HG03520 (cell line): ENCODE measurements at regions not wholly inside any gene's neighbourhood (a gene's known extent, or its start where the extent isn't known, plus 50 kb on each side); places are given as distances from the start of the nearest gene placed in this dataset.
"Not testable (repeated sequence)": the region's sequence is repeated elsewhere in the genome, so short reads cannot be mapped to it uniquely, and the experiment has no call there.

Source experiments
- ATAC-seq: cut with Tn5 transposase; IDR thresholded peaks from one replicate; pipeline ENCODE4 v1.9.1; 2021; ENCODE audit warnings: mild to moderate bottlenecking, moderate library complexity; ENCODE audit not compliant: unreplicated experiment

DNA sequence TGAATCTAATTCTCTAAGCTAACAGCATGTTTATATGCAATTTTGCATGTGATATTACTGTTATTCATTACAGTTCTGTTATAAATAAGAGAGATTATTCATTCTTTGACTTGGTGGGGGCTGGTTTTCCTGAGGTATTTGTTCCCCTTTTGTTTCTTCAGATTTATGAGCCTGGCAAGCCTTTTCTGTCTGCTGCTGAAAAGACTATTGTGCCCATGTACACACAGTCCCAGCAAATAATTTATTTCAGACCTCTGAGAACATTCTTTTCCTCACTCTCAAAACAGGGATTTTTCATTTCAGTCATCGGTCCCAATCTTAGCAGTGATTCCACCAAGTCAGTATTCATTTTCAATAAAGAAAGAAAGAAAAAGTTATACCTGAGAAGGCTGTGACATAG, 716.8 kb downstream of the NSUN3 start:
- no peak for ATAC-seq

DNA sequence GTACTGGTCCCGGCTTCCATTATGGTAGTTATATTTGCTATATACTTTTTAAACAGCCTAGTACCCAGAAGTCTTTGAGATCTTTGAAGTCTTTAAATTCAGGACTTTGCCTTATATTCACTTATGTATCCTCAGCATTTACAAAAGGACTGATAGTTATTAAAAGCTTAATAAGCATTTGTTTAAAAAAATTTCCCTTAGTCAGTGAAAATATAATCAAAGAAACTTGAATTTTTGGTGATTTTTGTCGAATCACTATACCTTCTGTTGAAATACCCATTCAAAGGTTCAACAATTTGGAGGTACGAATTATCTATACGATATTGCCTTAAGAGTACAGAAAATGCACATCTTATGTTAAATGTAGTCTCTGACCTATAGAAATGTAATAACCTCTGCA, 721.4 kb downstream of the NSUN3 start:
- no peak for ATAC-seq

DNA sequence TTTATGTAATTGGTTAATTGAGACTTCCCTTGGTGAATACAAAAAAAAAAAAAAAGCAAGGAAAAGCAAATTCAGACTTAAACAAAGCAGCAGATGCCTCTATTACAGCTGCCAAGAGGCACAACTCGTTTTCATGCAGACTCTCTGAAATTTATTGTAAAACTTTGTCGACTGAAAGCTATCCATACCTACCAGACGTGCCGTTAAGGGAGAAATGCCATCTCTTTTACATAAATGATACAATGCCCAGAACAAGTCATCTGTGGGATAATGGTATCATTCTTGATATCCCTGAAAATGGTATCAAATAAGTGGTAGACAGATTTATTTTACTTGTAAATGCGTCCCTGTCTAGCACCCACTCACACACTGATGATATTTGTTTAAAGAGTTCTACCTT, 724.2 kb downstream of the NSUN3 start:
- ATAC-seq = no peak

DNA sequence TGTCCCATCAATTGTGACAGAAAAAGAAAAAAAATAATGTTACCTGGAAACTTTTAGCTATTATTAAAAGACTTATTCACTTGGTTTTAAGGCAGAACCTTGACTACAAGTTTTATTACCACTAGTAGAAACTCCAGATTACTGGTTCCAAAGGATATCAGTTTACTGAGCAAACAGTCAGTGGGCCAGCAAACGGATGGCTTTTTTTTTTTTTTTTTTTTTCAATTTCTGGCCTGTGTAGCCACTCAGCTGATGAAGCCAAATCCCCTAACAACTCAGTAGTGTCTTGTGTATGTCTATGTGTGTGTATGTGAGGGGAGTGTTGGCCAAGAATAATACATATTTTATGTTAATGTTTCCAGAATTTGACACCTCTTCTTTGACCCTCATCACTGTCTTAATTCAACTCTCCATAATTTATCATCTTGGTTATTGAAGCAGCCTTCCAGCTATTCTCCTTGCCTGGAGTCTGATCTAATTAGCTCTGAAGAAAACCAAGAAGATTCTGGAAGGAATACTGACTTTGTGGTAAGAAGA, 724.9 kb downstream of the NSUN3 start:
- no peak for ATAC-seq

DNA sequence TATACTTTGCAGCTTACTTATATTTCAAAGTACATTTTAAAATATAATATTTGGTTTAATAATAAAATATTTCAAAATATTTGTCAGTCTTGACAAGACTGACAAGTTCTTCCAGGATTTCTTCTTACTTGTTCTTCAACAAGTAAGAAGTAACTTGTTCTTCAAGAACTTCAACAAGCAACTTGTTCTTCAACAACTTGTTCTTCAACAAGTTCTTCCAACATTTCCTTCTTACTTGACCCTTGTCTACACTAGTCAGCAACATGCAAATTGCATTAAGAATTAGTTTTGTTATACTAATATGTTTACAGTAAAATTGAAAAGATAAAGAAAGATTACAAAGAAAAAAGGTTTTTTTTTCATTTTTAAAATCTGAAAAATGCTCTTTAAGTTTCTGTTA, 731.7 kb downstream of the NSUN3 start:
- ATAC-seq = no peak

DNA sequence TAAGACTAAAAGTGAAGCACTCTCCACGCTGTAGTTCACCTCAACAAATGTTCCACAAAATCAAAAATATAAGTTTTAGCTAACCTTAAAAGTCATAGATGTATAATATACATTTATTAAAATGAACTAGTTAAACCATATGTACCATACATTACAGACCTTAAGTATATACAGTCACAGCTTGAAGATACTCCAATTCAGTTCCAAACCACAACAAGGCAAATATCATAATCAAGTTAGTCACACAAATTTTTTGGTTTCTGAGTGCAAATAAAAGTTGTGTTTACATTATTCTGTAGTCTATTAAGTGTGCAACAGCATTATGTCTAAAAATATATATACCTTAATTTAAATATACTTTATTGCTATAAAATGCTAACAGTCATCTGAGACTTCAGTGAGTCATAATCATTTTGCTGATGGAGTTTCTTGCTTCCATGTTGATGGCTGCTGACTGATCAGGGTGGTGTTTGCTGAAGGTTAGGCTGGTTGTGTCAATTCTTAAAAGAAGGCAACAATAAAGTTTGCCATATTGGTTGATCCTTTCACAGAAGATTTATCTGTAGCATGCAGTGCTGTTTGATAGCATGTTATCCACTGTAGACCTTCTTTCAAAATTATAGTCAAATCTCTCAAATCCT, 736.7 kb downstream of the NSUN3 start:
- no peak for ATAC-seq

DNA sequence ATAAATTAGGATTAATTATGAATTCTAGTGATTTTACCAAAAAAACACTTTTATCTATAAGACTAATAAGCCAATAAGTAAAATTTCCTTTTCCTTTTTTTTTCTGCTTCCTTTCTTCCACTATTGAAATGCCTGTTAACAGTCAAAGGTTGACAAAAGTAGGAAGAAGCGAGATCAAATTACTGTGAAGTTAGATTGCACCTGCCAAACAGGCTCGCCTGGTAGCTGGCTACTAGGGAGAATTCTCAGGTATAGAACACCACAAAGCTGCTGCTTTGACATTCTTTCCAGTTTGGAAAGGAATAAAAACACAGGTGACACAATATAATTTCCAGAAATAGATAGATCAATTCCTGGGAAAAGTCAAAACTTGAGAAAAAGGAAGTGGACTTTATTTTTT, 749.0 kb downstream of the NSUN3 start:
- no peak for ATAC-seq

DNA sequence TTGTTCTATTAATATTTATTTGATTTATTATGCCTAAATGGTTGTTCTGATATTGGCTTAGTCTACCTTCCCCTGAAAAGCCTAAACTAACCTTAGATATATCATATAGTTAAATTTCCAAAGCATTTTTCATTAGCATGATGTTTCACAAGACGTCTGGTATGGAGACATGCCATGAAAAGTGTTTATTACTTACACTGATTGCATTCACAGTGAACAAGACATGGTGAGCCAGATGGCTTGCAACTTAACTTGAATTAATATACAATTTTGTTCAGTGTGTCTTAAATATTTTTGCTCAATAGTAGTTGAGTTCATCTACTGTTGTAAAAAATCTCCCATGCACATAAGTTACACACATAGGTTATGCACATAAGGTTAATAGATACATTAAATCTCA, 758.4 kb downstream of the NSUN3 start:
- no peak for ATAC-seq

DNA sequence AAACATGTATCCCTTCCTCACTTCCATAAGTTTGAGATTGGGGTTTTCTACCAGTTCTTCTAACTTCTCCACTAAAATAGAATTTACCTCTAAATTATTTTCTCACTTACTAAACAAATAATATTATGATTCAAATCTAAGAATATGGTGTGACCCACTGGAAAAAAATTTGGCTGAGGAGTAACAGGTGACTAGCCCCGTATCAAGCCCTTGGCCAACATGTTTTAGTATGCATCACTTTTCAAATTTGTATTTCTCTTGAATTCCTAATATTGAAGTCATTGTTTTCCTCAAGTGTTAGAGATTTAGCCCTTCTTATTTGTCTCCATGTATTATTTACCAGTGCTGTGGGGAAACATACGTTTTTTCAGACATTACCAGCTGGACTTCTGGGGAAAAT, 759.4 kb downstream of the NSUN3 start:
- ATAC-seq = no peak

DNA sequence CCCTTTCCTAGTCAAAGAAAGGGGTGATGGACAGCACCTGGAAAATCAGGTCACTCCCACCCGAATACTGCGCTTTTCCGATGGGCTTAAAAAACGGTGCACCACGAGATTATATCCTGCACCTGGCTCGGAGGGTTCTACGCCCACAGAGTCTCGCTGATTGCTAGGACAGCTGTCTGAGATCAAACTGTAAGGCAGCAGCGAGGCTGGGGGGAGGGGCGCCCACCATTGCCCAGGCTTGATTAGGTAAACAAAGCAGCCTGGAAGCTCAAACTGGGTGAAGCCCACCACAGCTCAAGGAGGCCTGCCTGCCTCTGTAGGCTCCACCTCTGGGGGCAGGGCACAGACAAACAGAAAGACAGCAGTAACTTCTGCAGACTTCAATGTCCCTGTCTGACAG, 783.4 kb downstream of the NSUN3 start:
- not testable (repeated sequence) for ATAC-seq

DNA sequence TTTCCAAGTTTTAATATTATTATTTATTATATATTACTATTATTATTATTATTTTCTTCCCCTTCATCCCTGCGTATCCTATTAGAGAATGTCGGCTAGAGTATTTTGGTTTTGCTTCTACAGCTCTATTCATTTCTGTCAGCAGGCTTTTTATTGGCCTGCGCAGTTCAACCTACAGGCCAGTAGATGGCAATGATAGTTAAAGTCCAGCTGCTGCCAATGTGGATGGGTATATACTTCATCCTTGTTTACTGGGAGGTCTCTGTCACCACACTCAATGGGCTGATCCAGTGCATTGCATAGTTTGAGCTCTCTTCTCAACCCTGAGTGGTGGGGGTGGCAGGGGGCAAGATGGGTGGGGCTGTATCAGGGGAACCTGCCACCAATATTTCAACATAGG, 799.8 kb downstream of the NSUN3 start:
- ATAC-seq = no peak

DNA sequence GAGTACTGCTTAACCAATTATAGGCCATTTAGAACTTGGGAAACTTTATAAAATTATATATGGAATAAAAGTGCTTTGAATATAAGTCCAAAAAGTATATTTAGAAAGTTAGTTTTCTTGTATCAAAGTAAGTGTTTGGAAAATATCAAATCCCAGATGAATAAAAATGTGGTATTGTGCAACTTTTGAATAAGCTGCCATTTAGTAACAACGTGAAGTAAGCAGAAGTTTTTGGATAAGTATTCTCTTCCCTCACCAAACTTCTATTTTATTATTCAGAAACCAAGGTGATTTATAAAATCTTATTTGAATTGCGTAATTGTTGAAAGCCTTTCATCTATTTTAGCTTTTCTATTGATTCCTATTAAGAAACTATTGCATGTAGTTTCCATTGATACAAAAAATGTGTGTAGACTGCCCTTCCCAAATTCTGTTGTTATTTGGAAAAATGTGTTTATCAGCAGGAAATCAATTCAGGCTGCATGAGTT, 806.2 kb downstream of the NSUN3 start:
- no peak for ATAC-seq

DNA sequence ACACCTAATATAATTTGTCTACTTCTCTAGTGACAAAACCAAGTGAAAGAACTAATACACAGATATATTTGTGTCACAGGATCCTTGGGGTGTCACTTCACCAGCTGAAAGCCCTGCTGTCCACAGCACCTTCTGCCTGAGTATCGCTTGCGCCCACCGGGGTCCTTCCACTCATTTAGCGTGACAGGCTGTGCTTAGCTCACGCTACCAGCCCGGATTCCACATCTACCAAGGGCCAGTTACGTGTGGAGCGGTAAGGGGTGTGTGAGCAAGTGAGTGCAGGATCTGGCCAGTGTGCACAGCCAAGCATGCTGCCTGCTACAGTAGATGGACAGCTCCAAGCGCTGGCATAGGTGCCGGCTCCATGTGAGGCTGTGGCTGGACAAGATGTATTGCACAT, 810.9 kb downstream of the NSUN3 start:
- ATAC-seq = no peak

DNA sequence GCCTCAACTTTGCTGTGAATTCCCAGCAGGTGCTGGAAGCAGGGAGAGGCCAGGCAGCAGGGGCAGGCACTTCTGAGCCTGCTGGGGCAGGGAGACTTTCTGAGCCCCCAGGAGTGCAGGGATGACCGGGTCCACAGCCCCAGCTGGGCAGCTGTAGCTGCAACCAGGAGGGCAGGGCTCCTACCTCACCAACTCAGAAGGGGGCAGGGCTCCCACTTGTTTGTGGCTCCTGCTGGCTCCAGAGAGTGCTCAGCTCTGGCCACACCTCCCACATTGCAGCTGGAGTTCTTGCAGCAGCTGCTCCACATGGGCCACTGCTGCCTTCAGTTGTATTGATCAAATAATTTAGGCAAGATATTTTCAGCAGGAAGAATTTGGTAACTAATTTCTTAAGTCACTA, 812.3 kb downstream of the NSUN3 start:
- no peak for ATAC-seq

DNA sequence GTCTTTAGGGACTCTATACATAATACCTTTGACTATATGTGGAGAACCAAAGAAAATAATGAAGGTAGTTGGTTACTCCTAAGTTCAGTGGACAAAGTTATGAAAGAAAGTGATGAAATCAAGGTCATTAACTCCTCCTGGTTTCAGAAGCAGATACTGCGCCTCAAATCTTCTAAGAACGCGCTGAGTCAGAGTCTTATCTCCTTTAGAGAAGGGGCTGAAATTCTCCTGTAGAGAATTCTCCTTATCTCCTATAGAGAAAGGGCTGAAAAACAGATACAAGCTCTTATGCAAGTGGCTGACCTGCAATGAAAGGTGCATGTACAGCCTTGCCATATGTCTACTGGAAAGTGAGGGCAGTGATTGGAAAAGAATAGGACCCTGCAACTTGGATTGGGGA, 824.2 kb downstream of the NSUN3 start:
- ATAC-seq = no peak

DNA sequence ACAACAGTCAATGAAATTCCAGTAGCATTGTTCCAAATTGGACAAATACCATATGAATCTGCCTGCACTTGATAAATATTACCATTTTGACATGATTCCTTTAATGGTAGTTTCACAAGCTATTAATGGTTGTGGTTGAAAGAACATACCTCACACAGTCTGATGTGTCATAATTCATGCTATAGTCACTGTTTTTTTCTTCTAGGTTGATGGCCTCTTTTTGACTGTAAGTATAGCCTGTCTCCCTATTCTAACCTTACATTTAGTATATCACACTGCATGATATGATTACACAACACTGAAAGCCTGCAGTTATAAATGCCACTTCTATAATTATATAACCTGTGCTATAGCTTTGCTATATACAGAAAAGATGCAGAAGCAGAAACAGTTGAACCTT, 834.1 kb downstream of the NSUN3 start:
- ATAC-seq = no peak

DNA sequence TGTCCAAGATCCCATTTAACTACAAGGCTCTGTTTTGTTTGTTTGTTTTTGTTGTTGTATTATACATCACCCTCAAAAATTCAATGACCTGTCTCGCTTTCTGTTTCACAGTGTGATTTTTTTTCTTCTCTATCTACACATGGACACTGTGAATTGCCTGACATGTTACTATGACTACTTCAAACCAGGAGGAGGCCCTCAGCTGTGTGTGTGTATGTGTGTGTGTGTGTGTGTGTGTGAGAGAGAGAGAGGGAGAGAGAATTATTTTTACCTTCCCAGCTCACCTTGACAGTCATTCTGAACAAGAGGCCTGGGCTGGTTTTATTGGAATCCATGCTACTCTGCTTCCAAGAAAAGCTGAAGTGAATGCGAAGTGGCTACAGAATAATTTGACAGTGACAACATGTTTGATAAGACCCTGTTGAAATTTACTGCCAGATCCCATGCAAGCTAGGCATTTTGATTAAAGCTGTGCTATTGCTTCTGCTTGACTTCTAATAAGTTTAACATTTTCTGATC, 841.4 kb downstream of the NSUN3 start:
- no peak for ATAC-seq

DNA sequence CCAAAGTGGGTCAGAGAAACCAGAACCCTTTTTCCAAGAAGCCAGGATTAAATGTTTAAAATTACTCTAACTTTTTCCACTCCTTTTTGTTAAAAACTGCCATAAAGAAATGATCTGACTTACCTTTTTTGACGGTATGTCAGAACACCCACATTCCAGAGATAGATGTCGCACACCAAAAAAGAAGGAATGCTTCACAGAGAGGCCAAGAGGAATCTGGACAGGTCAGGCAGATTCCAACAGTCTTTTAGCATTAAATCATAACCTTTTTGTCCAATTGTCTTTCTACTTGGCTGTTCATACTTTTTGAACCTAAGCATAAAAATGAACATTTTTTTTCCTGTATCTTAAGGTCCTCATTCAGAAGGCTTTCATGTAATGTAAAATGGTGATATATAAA, 846.9 kb downstream of the NSUN3 start:
- ATAC-seq = no peak

DNA sequence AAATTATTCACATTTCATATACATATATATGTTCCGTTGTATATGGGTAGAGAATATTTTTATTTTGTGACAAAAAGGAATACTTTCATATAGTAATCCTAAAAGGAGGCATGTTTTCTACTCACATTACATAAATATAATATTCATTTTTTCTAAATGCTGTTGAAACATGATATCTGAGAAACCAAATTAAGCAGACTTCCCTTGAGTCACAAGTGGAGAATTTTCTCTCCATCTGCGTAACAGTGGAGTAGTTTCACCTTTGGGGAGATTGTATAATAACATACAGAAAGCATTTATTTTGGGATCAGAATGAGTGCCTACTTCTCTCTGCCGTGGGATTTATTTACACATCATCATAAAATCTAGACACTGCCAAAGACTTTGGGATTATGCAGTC, 849.8 kb downstream of the NSUN3 start:
- no peak for ATAC-seq

DNA sequence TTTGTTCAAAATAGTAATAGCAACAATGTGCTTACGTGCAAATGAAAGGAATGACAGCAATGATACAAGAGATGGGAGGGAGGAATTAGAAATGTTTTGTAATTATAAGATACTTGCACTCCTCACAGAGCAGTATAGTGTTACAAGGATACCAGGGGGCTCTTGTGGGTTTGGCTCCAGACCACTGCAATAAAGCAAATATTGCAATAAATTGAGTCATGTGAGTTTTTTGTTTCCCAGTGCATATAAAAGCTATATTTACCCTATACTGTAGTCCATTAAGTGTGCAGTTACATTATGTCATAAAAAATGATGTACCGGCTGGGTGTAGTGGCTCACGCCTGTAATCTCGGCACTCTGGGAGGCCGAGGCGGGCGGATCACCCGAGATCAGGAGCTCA, 864.3 kb downstream of the NSUN3 start:
- no peak for ATAC-seq

DNA sequence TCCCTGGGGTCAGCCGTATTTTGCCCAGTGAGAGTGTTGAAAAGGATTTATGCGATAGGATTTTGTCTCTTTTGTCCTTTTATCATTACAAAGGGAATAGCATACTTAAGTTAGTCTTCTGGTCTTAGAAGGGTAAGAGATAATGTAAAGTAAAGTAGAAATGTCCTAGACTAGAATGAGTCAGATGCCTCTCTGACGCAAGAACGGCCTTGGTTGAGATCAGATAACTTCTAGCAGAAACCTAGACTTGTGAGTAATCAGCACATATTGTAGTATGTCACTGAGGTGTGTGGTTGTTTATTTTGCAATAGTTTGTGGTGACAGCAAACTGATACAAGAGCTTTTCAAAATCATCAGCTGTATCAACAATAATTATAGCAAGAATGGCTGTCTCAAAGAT, 866.1 kb downstream of the NSUN3 start:
- ATAC-seq = no peak

DNA sequence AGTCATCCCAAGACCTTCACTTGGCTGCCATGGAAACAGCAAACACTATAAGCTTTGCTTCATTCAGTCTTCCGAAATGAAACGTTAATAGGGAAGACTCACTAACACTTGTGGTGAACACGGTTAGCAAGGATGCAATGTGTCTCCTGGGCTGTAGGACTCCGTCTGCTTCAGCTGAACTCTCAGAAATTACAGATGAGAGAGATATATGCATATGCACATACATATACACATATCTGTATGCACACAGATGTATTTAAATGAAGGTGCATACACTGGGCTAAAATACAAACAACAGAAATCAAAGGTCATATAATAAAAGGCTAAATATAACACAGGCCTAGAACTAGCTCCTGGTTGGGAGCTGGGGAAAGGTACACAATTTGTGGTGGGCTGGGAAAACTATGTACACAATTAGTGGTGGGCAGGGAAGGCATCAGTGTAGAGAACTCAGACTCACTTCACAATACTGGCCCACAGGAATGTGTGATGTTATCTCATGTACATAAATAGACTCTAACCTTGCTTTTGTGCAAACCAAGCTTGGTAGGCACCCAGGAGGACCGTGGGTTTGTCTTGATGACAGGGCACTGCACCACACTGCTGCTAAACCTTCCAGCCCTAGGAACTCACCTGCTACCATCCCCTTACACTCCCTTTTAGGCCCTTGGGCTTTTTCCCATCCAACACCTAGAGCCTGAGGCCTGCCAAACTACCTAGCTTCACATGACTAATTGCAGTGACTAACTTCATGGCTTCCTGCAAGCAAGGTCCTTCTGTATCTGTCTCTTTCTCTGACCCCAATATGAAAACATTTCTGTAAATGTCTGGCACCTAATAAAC, 873.1 kb downstream of the NSUN3 start:
- ATAC-seq = no peak
